NCI-H1694 treated with DMSO at 0.1 percent for 48 hours (cell line): ENCODE measurements at regions not wholly inside any gene's neighbourhood (a gene's known extent, or its start where the extent isn't known, plus 50 kb on each side); places are given as distances from the start of the nearest gene placed in this dataset.

ENCODE experiments used
- DNase-seq: peaks from one replicate; lab custom pipeline; 2025; lab: John Stamatoyannopoulos, UW

DNA sequence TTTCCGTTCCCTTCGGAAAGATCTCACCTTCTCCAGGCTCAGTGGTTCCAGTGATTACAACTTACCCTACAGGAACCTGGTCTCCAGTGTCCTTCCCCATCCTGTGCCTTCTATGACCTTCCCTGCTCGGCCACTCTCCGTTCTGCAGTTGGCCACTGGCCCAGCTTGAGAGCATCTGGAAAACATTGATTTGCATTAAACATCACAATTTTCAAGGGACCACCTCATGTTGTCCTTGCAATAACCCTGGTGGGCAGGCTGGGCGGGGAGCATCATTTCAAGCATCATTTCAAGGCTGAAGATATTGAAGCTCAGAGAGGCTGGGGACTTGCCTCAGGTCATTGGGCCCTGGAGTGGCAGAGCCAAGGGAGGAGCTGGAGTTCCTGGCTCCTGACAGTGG lies 177.4 kb downstream of the SEC61B start:
- no peak for DNase-seq

DNA sequence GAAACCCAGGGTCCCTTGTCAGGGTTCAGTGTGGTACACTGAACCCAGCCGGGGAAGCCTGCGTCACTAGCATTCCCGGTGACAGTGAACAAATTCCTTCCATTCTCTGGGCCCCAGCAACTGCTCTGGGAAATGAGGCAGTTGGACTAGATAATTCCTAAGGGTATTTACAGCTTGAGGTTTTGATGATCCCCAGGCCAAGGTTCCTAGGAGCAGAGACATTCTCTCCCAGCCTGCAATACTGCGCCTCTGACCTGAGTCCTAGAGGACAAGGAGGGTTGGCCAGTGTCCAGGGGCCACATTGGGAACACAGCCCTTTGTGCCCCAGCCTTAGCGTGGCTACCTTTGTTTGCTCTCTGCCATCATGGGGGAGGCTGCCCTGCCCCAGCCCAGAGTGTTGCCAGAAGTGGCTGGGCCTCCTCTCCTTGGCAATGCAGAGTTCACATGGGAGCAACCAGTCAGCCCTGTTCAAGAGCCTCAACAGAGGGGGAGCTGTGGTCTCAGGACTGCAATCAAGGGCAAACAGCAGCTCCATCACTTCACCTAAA lies 178.2 kb downstream of the SEC61B start:
- DNase-seq: no peak

DNA sequence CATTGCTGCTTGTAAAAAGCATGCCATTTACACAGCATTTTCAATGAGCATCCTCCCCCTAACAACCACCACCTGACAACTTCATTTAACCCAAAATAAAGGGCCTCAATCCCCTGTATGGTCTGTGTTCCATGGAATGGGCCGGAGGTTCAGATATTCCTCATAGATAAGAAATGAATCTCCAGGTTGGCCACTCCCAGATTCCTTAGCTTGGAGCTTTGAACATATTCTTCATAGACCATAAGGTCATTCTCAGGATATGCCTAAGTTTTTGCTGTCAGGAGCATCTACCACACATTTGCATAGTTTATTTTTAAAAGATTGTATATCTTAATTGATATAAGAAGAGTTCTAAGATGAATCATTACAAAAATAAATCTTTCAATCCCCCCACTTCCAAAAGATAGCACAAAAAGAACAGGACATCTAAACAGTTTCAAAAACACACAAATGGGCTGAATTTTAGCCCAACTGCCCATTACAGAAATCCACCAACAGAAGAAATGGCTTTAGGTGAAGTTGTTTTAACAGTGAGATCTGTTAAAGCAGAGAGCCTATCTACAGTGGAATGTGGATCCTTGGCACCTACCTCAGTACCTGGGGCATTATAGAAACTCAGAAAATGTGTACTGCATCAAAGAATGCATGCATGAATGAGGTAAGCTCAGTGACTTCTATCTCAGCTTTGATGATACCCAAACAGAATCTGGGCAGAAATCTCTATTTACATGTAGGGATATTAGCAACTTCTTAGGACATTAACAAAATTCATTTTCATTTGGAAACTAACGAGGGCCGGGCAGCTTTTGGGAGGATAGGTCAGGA lies 179.8 kb downstream of the SEC61B start:
- DNase-seq: no peak

DNA sequence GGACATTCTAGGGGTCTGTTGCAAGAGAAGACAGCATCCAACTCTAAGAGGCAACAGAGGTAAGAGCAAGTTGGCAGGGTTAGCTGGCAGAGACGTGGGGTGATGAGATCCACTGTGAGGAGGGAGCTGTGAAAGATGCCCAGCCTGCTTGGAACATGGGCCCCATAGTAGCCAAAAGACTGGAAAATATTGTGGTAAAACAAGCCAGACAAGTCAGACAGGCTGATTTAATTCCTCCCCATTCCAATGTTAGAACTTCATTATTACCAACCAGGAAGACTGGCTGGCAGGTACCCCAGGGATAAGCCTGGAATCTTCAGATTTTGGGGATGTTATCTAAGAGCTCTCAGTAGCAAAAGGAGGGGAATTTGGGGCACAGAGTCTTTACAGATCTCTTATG lies 181.3 kb downstream of the SEC61B start:
- DNase-seq: no peak

DNA sequence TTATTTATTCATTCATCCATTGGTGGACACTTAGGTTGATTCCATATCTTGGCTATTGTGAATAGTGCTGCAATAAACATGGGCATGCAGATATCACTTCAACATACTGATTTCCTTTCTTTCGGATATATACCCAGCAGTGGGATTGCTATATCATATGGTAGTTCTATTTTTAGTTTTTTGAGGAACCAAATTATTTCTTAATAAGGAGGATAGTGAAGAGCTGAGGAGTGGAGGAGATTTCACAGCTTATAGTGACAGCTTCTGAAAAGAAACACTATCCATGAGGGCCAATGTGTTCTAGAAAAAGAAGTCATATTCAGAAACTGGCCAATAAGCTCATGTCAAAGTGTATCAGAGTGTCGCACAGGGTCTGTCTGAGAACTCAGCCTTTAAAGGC lies 183.3 kb downstream of the SEC61B start:
- DNase-seq: no peak

DNA sequence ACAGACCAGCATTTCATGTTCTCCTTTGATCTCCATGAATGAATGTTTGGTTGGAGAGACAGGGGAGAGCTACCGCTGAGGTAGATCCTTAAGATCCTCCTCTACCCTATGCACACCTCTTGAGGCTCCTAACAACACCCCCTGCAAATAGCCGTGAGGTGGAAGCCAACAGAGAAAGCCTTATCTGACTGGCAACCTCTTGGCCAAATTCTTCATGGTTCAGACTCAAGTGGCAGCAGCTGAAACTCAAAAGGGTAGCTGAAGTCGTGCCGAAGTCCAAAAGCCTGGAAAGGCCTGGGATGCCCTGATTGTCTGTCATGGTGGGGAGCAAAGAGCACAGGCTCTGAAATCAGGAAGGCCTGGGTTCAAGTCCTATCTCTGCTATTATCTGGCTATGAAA lies 184.9 kb downstream of the SEC61B start:
- no peak for DNase-seq

DNA sequence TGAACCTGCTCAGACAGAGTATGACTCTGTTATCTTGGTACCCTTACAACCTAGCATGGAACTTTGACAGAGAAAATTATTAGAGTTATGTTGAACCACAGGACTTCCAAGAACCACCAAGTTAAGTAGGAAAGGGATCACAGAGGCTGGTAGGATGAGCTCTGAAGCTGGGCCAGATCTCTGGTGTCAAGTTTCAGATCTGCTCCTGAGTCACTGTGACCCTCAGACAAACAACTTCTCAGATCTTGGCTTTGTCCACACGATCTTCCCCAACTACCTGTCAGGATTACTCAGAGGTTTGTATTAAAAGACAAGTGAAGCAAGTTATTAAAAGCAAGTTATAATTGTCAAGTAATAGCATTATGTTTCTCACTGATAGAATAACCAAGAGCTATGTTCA lies 189.0 kb downstream of the SEC61B start:
- DNase-seq: no peak

DNA sequence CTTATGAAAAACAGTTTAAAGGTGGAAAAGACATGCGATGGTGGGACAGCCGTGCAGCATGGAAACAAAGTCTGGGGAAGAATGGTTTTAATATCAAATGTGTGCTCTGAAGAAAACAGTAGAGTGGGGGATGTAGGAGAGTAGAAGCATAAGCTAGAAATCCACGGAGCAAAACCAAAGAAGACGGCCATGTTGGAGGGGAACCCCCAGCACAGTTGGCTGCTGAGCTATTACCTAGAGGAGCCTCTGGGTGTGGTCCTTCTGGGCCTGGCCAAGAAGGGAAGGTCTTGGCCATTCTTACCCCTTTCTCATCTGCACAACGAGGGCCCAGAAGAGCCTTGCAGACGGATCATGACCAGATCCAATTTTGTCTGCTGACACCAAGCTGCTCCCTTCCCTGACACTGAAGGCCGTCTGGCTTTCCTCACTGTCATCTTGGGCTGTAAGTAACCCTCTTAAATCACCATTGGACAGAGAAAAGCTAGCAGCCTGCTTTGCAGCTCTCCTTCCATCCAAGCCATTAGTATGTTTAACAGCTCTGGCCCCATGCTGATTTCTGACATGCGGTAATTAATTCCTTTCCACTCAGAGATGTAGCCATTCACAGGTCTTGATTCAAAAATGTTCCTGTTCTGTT lies 189.5 kb downstream of the SEC61B start:
- no peak for DNase-seq

DNA sequence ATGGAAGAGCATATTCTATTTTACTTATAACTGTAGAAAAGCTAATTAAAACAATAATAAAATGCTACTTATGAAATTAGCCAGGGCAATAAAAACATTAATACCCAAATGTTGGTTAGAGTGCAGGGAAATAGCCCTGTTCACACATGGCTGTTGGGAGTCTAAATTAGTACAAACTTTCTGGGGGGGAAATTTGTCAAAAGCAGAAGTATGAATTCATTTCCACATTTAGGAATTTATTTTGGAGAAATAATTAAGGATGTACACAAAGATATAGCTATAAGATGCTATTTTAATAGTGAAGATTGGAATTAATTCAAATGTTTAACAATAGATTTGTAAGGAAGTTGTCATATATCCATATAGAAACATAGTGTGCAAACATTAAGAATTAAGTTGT lies 190.5 kb downstream of the SEC61B start:
- no peak for DNase-seq

DNA sequence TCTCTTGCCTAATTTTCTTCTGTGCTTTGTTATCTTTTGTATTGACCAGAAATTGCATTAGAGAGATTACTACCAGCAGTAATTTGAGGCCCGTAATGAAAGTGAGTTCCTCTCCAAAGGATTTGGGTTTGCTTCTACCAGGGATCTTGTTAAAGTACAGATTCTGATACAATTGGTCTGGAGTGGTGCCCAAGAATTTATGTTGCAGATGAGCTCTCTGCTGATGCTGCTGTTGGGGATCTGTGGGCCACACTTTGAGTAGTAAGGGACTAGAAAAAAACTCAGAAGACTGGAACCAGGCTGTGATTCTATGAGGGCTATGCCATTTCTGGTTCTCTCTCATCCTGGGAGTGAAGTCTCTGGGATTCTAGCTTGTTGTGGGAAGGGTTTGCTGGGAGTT lies 192.2 kb downstream of the SEC61B start:
- no peak for DNase-seq

DNA sequence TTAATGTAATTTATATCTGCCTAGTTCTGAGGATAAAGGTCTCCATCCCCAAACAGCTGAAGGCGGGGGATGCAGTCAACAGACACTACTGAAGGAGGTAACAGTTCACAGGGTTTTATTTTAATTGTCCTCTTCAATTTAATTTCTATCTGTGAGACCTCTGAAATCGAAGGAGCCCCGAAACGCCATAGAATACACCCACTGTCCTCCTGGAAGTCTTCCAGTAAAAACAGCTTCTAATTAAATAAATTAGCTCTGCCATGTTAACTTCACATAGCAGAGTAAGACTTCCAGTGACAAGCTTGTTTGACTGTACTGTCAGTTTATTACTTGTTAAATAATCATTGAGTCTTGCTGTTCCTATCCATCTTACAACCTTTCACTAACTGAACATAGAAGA lies 193.5 kb downstream of the SEC61B start:
- no peak for DNase-seq

DNA sequence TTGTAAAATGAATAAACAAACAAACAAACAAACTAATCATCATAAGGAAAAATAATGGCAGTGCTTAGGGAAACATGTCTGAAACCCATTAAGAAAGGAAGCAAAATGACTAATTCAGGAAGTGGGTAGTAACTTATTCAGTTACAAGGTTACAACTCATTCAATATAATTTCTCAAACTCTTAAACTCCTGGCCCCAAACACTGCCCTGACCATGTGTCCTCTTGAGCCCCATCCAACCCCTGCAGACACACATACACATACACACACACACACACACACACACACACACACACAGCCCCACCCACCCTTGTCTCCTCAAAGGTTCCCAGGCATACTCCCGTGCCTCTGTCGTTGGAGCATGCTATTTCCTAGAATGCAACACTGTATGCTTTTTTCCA lies 193.9 kb downstream of the SEC61B start:
- no peak for DNase-seq

DNA sequence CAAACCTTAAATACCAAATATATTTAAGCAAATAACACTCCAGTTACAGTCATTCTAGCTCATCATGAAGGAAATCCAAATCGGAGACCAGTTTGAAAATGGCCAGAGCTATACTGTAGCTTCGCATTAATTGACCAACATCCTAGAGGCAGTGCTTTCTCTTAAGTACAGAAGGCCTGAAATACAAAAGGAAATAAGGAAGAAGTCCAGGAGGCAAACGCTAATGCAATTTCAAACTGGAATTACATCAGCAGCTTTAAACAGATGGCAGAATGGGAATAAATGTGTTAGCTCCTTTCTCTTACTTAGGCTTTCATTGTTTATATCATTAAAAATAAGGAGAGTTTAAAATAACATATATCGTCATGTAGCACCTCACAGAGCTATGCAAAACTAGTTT lies 197.0 kb downstream of the SEC61B start:
- DNase-seq: peak; percentile 37

DNA sequence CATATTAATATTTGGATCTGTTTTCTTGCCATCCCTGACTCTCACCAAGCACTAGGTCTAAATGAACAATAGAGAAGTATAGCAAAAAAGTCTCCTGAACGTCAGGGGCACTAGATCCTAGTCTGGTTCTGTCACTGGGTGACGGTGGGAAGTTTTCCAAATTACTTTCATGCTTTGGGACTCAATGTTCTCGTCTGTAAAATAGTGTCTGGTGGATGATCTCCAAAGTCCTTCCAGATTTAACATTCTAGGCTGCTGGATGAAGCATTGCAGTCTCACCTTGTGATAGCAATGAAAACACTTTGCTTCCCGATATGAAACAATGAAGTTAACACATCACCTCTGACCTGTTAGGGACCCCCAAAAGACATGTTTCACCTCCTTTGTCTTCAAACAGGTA lies 199.3 kb downstream of the SEC61B start:
- no peak for DNase-seq

DNA sequence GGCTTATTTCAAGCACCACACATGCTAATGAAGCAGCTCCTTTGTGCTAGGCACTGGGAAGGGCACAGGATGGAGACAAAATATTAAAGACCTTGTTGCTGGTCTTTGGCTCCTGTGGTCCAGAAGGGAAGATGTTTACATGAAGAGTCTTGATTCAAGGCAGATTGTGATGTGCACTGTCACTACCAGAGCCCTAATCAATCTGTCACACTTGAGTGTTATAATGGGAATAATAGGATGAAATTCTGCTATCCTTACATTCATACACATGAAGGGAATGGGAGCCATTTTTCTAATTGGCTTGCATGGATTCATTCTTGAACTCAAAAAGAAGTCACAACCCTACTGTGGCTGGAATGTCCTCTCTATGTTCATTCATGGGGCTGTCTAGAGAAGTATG lies 203.0 kb downstream of the SEC61B start:
- no peak for DNase-seq

DNA sequence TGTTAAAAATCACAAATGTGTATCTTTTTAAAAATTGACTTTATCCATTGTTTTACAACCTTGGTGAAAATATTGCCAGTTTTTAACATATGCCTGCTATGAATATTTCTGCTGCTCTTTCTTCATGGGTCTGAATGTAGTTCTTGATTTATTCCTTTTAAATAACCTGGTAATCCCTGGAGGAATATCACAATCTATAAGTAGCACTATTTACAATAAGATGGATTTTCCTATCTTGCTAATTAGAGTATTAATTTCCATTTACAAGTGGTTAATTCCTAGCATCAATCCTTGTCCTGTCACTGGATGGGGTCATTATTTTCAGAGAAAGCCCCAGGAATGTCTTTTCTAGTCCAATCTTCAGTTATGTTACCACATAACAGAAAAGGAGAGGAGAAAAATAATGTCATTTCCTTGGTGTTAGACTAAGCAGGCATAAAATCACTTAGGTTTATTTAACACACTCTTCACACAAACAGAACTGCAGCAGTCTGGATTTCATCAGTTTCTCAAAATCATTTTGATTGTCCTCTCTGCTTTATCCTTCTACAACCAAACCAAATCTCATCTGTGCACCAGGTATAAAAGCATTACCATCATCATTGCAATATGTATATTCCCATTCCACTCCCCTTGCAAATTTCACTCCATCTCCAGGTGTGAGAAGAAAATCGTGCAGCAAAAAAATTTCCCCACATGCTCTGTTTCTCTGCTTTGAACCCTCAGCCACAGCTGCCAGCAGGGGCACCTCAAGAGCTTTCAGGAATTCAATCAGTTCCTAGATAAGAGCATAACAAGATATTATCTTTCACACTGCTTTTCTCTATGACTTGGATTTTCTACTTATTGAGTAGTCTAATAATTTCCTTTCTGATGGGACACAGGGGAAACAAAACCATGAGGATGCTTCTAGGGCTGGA lies 204.1 kb downstream of the SEC61B start:
- no peak for DNase-seq

DNA sequence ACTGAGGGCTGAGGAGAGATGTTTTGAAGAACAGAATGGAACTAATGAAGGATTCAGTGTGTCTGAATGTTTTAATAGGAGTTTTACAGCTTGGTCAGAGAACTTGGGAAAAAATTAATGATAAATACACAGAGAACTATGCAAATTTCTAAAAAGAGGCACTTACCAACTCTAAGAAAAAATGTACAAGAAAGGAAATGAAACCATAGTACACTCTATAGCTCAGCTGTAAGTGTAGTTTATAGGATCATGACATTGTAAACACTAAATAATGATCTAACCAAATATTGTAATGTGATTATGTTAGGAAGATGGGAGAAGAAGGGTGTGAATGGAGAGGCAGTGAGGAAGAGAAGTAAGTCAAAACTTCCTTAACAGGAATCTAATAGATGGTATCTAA lies 205.2 kb downstream of the SEC61B start:
- no peak for DNase-seq

DNA sequence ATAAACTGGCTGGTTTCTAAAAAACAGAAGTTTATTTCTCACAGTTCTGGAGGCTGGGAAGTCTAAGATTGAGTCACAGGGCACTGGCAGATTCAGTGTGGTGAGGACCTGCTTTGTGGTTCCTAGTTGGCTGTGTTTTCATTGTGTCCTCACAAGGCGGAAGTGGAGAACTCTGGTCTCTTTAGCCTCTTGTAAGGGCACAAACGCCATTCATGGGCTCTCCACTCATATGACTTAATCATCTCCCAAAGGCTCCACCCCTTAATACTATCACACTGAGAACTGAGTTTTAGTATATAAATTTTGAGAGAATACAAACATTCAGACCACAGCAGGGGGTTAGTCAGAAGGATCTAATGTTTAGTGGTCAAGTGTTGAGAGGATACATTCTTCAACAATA lies 208.2 kb downstream of the SEC61B start:
- DNase-seq: no peak

DNA sequence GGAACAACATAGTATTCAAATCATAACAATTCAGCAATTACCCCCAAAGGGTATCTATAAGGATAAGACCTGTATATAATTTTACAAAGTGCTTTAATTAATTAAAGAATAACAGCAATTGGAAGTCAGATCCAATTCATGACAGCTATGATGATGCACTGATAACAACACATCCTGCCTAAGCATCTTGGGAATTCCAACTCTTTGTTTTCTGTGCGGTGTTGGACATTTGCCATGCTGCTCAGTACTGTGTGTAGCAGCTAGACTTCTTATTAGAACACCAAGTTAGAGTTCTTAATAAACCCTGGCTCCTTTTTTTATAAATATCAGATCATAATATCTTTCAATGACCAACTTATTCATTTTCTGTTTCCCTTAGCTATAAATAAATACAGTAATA lies 209.0 kb downstream of the SEC61B start:
- DNase-seq: no peak

DNA sequence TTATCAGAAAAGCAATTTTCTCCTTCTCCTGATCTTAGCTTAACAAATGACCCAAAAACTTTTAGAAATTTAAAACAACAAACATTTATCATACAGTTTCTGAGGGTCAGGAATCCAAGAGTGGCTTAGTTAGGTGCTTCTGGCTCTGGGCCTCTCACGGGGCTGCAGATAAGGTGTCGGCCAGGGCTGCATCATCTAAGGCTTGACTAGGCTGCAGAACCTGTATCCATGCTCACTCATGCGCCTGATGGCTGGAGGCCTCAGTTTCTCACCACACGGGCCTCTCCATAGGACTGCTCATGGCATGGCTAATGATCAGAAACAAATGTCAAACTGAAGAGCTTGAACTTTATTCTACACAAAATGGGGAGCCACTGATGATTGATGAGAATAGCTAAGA lies 210.0 kb downstream of the SEC61B start:
- DNase-seq: no peak

DNA sequence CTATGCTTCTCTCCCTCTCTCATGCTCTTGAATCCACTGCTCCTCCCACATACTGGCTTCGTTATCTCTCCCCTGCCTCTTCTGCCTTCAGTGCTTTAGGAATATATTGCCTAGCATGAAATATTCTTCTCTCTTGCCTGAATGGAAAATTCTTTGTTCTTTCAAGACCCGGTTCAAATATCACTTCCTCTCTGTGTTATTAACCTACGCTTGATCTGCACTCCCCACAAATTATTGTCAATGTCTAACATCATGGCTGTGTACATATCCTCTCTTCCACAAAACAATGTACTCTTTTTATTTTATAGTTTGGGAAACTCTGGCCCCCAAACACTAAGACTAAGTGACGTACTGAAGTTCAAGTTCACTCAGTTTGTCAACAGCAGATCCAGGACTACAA lies 211.0 kb downstream of the SEC61B start:
- no peak for DNase-seq

DNA sequence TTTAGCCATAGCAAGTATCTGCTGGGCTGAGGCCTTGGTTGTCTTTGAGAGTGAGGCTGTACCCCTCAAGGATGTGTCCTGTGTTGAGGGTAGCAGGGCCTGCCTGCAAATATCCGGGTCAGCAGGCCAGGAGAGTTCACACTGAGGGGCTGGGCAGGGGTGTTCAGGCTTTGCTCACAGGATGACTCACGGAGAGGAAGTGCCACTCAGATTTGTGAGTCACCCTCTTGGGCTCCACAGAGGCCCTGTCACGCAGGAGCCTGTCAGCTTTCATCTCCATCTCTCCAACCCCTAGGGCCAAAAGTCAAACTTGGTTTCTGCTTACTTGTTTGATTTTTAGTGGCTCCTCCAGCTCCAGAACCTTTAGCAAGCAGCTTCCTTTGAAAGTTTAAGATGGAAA lies 211.5 kb downstream of the SEC61B start:
- DNase-seq: no peak

DNA sequence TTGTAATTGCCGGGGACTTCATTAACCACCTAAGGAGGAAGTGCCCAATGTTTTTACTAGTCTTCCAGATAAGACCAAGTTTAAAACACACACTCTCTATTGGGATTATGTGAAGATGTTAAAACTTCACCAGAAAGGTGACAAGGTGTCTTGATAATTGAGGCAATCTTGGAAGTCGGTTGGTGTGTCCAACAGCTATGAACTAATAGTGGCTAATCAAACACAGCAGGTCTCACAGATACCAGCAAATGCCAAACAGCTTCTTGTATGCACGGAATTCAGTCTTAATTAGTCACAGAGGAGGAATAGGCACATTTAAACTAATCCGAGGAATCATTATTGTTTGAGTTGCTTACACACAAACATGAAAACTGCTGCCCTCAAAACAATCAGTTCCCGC lies 214.5 kb downstream of the SEC61B start:
- no peak for DNase-seq
